HG03108 (cell line): ENCODE measurements at regions not wholly inside any gene's neighbourhood (a gene's known extent, or its start where the extent isn't known, plus 50 kb on each side); places are given as distances from the start of the nearest gene placed in this dataset.
A peak's percentile ranks its signal among the peaks of the same experiment; 100 is the strongest.
"Not testable (repeated sequence)": the region's sequence is repeated elsewhere in the genome, so short reads cannot be mapped to it uniquely, and the experiment has no call there.

Experiments
- ATAC-seq: cut with Tn5 transposase; IDR thresholded peaks from one replicate; pipeline ENCODE4 v1.9.1; 2021; ENCODE audit warnings: moderate library complexity; ENCODE audit not compliant: unreplicated experiment

GRCh38 chr2:57465967-57466366, 580.6 kb upstream of the VRK2 start:
- no peak for ATAC-seq

- no peak for ATAC-seq
Measured at GRCh38 chr2:57475391-57475790, 571.2 kb upstream of the VRK2 start.

- no peak for ATAC-seq
Measured at GRCh38 chr2:57479981-57480380, 566.6 kb upstream of the VRK2 start.

- no peak for ATAC-seq
Measured at GRCh38 chr2:57488061-57488460, 558.5 kb upstream of the VRK2 start.

GRCh38 chr2:57490741-57491140, 555.9 kb upstream of the VRK2 start:
- ATAC-seq = no peak

- no peak for ATAC-seq
Measured at GRCh38 chr2:57491213-57491612, 555.4 kb upstream of the VRK2 start.

GRCh38 chr2:57493966-57494365, 552.6 kb upstream of the VRK2 start:
- ATAC-seq = not testable (repeated sequence)

- ATAC-seq = no peak
Measured at GRCh38 chr2:57497489-57498096, 549.0 kb upstream of the VRK2 start.

- ATAC-seq = no peak
Measured at GRCh38 chr2:57504787-57505186, 541.8 kb upstream of the VRK2 start.

GRCh38 chr2:57509189-57509588, 537.4 kb upstream of the VRK2 start:
- ATAC-seq = no peak

GRCh38 chr2:57510704-57511103, 535.9 kb upstream of the VRK2 start:
- ATAC-seq = no peak

GRCh38 chr2:57515366-57515765, 531.2 kb upstream of the VRK2 start:
- ATAC-seq = no peak

GRCh38 chr2:57516698-57517340, 529.8 kb upstream of the VRK2 start:
- ATAC-seq = peak; percentile 71

GRCh38 chr2:57523304-57523703, 523.3 kb upstream of the VRK2 start:
- ATAC-seq = no peak

- no peak for ATAC-seq
Measured at GRCh38 chr2:57527685-57528084, 518.9 kb upstream of the VRK2 start.

GRCh38 chr2:57528499-57528898, 518.1 kb upstream of the VRK2 start:
- no peak for ATAC-seq

- ATAC-seq = no peak
Measured at GRCh38 chr2:57534358-57534757, 512.2 kb upstream of the VRK2 start.

- ATAC-seq = no peak
Measured at GRCh38 chr2:57536535-57537231, 509.9 kb upstream of the VRK2 start.

GRCh38 chr2:57539761-57540160, 506.8 kb upstream of the VRK2 start:
- no peak for ATAC-seq

- no peak for ATAC-seq
Measured at GRCh38 chr2:57542081-57542480, 504.5 kb upstream of the VRK2 start.

GRCh38 chr2:57543211-57543610, 503.4 kb upstream of the VRK2 start:
- no peak for ATAC-seq

GRCh38 chr2:57544624-57545023, 502.0 kb upstream of the VRK2 start:
- no peak for ATAC-seq
